Right lobe of liver (tissue), 6 donors: ENCODE measurements at regions not wholly inside any gene's neighbourhood (a gene's known extent, or its start where the extent isn't known, plus 50 kb on each side); places are given as distances from the start of the nearest gene placed in this dataset.
"Not testable (repeated sequence)": the region's sequence is repeated elsewhere in the genome, so short reads cannot be mapped to it uniquely, and the experiment has no call there.

Source experiments
- ATAC-seq, 4 donors: fragments of 200-7000 bp; cut with Tn5 transposase; one replicate each; pipeline ENCODE4 v1.9.1; 2020; ENCODE audit warnings: mild to moderate bottlenecking in 4 of 4, moderate library complexity in 4 of 4
- DNase-seq, 3 donors: peaks; one replicate each; pipeline ENCODE4 v3.0.0-alpha.2; 2020
- H3K27ac ChIP-seq, 3 donors: fragments of 200-600 bp; one replicate each; pipeline ENCODE4 v1.8.0; 2022
- H3K27me3 ChIP-seq, 2 donors: fragments of 200-600 bp; one replicate each; pipeline ENCODE4 v1.8.0; 2022
- H3K36me3 ChIP-seq, 4 donors: fragments of 200-600 bp; sonication (generic) in 1 of 4; one replicate each; pipeline versions ENCODE4 v1.5.1 to v1.8.0; 2017 to 2022; ENCODE audit warnings: control low read depth in 1 of 4
- H3K4me1 ChIP-seq, 4 donors: fragments of 200-600 bp; sonication (generic) in 1 of 4; one replicate each; pipeline versions ENCODE4 v1.5.1 to v1.8.0; 2017 to 2022; ENCODE audit warnings: control low read depth in 1 of 4
- H3K4me3 ChIP-seq, 3 donors: fragments of 200-600 bp; one replicate each; pipeline ENCODE4 v1.8.0; 2022
- H3K9me3 ChIP-seq, 4 donors: fragments of 200-600 bp; sonication (generic) in 1 of 4; one replicate each; pipeline versions ENCODE4 v1.5.1 to v1.8.0; 2017 to 2022; ENCODE audit warnings: control low read depth in 1 of 4
- POLR2A ChIP-seq: fragments of 450-650 bp; IDR thresholded peaks from one replicate; pipeline ENCODE4 v1.6.1; 2017; ENCODE audit warnings: antibody characterized with exemption, mild to moderate bottlenecking
- WGBS: methylation state at CpG from one replicate; pipeline ENCODE4 v1.1.6; 2018; ENCODE audit warnings: low coverage, low lambda C conversion rate; ENCODE audit not compliant: insufficient coverage; ENCODE audit errors: missing lambda C conversion rate; 5-methylcytosine and 5-hydroxymethylcytosine counted together
- intact Hi-C, 2 donors: fragments of 100-400 bp; cut with DNase I; formaldehyde crosslinking; loops; one replicate each; pipeline versions ENCODE4 v1.11.2 to v1.14.1; 2022
- TF ChIP-seq, protein P1 (sequence below), 4 donors: fragments of 200-600 bp in 3 of 4; fragments of 450-650 bp in 1 of 4; IDR thresholded peaks; one replicate each; pipeline versions ENCODE4 v1.5.1 to v1.8.0; 2016 to 2022; ENCODE audit warnings: antibody characterized with exemption in 4 of 4, mild to moderate bottlenecking in 2 of 4
- donor health status: DM: no; HTN: yes; CAD: no.
- donor health status: DM: no; HTN: no; CAD: no.
- donor health status: DM: no; HTN: no; CAD: no.
- donor health status: DM: no; HTN: yes; CAD: no.
- donor health status: DM: no; HTN: yes; CAD: no.

DNA sequence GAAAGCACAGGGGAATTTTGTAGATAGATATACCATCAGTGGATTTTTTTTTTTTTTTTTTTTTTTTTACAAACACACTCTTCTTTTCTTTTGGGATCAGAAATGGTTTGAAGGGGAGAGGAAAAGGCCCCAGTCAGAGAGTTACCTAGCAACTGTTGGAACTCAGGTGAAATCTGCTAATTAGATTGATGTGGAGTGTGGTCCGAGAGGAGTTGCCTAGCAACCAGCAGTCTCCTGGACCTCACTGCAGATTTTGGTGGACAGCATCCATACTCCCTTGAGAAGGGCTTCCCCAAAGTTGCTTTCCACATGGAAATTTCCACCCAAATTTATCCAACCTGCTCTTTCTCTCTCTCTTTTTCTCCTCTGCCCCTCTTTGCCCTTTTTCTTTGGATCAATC lies 165.4 kb downstream of the UTP18 start:
- intact Hi-C loops: no loop called here
- Histone ChIP-seq H3K27ac (no peak overlapping the region), H3K4me1 (no peaks in the 10 kb centered on the region), H3K9me3 (no peaks in the 10 kb centered on the region), H3K4me3 (no peak overlapping the region), H3K27me3 (no peaks in the 10 kb centered on the region), H3K36me3 (no peaks in the 10 kb centered on the region)
- DNase-seq (no peak), ATAC-seq (no peak)
- WGBS: 69% methylated on average over 1 of the region's 1 CpG
- TF ChIP-seq POLR2A: no peak
- TF ChIP-seq, protein P1, sequence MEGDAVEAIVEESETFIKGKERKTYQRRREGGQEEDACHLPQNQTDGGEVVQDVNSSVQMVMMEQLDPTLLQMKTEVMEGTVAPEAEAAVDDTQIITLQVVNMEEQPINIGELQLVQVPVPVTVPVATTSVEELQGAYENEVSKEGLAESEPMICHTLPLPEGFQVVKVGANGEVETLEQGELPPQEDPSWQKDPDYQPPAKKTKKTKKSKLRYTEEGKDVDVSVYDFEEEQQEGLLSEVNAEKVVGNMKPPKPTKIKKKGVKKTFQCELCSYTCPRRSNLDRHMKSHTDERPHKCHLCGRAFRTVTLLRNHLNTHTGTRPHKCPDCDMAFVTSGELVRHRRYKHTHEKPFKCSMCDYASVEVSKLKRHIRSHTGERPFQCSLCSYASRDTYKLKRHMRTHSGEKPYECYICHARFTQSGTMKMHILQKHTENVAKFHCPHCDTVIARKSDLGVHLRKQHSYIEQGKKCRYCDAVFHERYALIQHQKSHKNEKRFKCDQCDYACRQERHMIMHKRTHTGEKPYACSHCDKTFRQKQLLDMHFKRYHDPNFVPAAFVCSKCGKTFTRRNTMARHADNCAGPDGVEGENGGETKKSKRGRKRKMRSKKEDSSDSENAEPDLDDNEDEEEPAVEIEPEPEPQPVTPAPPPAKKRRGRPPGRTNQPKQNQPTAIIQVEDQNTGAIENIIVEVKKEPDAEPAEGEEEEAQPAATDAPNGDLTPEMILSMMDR (IDR thresholded peaks at IDR 0.05): no peak

DNA sequence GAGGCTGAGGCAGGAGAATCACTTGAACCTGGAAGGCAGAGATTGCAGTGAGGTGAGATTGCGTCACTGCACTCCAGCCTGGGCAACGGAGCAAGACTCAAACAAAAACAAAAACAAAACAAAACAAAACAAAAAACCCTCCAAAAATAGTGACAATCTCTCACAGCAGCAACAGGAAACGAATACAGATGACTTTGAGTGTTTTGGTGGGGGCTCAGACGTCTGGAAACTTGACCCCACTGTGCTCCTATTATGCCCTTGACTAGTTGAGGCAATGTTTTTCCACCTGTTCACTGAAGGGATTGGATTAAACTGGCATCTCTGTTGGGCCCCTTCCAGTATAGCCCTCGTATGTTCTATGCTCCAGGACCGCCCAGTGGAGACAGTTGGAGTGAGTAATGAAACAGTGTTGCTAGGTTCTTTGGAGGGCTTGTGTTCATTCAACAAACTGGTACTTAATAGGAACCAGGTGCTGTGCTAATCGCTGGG lies 167.0 kb downstream of the UTP18 start:
- 45% methylated on average over 7 of the region's 7 CpGs for WGBS
- no peak for DNase-seq

DNA sequence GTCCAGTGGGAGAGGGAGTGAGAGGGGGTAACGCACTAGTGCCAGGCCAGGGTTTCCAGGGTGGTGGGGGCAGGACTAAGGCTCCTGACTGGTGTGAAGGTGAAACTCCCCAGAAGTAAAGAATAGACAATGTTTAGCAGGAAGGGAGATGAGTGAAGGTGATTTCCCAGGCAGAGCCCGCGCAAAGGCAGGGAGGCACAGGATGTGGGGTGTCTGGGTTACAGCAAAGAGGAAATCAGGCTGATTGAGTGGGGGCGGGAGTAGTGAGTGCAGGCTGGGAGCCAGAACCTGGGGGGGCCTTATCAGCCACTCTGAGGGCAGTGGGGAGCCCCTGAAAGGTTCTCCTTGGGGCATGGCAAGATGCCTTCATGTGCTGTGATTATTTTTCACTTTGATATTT lies 167.5 kb downstream of the UTP18 start:
- peak in 2 of 4 donors; percentile 42 for ATAC-seq

More for the DNA sequence above, 167.0 kb downstream of the UTP18 start:
- Histone ChIP-seq H3K27me3 (no peaks in the 10 kb centered on the region), H3K4me1 (no peaks in the 10 kb centered on the region), H3K4me3 (no peak overlapping the region), H3K36me3 (no peaks in the 10 kb centered on the region), H3K27ac (no peak overlapping the region), H3K9me3 (no peaks in the 10 kb centered on the region)
- TF ChIP-seq POLR2A: no peak
- TF ChIP-seq, protein P1 (IDR thresholded peaks at IDR 0.05): no peak
- intact Hi-C loops: no loop called here
- no peak for ATAC-seq

DNA sequence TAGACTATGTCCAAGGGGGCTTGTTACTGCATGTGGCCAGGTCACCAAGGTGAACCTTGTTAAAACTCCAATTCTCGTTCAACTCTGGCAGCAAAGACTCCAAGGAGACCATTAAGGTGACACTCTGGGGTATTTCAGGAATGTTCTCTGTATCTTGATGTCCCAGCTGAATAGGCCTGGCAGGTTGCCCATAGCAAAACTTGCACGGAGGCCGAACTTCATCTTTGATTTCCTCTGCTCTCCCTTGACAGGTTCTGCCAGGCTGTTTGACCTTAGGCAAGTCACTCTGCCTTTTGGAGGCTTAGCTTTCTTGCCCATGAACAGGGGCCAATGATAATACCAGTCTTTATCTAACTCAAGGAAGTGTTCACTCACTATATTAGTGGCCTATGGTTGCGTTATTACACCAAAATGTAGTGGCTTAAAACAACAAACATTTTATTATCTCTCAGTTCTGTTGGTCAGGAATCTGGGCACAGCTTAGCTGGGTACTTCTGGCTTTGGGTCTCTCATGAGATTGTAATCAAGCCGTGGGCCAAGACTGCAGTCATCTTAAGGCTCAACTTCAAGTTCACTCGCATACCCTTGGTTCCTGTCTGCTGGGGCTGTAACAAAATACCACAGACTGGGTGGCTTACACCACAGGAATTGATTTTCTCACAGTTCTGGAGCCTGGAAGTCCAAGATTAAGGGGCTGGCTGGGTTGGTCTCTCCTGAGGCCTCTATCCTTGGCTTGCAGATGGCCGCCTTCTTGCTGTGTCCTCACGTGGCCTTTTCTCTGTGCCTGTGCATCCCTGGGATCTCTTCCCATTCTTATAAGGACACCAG lies 168.5 kb downstream of the UTP18 start:
- H3K4me1 ChIP-seq: no peaks in the 10 kb centered on the region
- H3K9me3 ChIP-seq: no peaks in the 10 kb centered on the region
- 60% methylated on average over 6 of the region's 8 CpGs for WGBS
- no peak overlapping the region for H3K4me3 ChIP-seq
- H3K27ac ChIP-seq: no peak overlapping the region
- ATAC-seq (no peak), DNase-seq (no peak)
- no peaks in the 10 kb centered on the region for H3K27me3 ChIP-seq
- H3K36me3 ChIP-seq: no peaks in the 10 kb centered on the region
- intact Hi-C loops: no loop called here
- TF ChIP-seq, protein P1 (IDR thresholded peaks at IDR 0.05): no peak
- TF ChIP-seq POLR2A: no peak

More for the DNA sequence above, 167.5 kb downstream of the UTP18 start:
- Histone ChIP-seq H3K36me3 (no peaks in the 10 kb centered on the region), H3K4me1 (no peaks in the 10 kb centered on the region), H3K9me3 (no peaks in the 10 kb centered on the region), H3K4me3 (no peak overlapping the region), H3K27ac (no peak overlapping the region), H3K27me3 (no peaks in the 10 kb centered on the region)
- DNase-seq: no peak
- intact Hi-C loops: no loop called here
- 64% methylated on average over 1 of the region's 4 CpGs for WGBS
- TF ChIP-seq POLR2A: no peak
- TF ChIP-seq, protein P1 (IDR thresholded peaks at IDR 0.05): no peak

DNA sequence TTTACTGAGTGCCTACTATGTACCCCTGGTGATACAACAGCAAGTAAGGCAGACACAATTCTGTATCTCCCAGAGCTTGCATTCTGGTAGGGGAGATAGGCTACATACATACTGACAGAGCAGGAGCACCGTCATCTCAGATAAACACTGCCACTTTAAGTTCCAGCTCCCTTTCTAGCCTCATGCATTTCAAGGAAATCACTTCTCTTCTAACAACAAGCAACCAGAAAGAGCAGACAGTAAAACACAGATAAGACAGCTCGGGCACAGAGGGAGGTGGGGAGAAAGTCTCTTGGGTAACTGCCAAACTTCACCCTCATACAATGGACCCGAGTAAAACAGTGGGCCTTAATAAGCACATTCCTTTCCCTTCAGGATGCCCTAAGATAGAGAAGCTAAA lies 169.6 kb downstream of the UTP18 start:
- H3K27ac ChIP-seq, H3K27me3 ChIP-seq, H3K9me3 ChIP-seq, H3K4me3 ChIP-seq, ATAC-seq, DNase-seq, intact Hi-C loops, H3K36me3 ChIP-seq, H3K4me1 ChIP-seq: not testable (repeated sequence)
- 53% methylated on average over 3 of the region's 3 CpGs for WGBS
